A673 (cell line): ENCODE measurements at regions not wholly inside any gene's neighbourhood (a gene's known extent, or its start where the extent isn't known, plus 50 kb on each side); places are given as distances from the start of the nearest gene placed in this dataset.

Source experiments
- CTCF ChIP-seq: fragments of 300-800, 200-600 bp; sonication (generic); conservative IDR thresholded peaks from 2 replicates; pipeline ENCODE4 v1.5.1; 2017; ENCODE audit warnings: low read depth, mild to moderate bottlenecking, antibody characterized with exemption, low read length, moderate library complexity, mixed read lengths
- EZH2 ChIP-seq: fragments of 200-600 bp; sonication (generic); IDR thresholded peaks from 2 replicates; pipeline ENCODE4 v1.6.1; 2017; ENCODE audit warnings: borderline replicate concordance, low read depth, mild to moderate bottlenecking, mixed read lengths, antibody characterized with exemption, low read length; ENCODE audit not compliant: poor library complexity, severe bottlenecking

DNA sequence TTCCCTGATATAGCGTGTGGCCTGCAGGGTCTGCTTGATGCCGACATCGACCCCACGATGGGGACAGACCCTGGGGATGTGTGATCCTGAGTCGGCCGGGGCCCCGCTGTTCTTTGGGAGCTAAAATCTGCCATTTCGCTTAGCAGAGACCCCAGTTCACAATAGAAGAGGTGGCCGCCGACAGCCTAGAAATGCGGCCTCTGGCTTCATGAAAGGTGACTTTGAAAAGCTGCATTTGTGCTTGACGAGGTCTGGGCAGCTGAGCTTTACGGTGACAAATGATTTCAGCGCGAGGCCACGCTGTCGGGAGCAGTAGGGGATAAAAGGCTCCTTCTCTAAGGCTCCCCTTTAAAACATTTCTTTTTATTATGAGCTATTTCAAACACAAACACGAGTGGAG, 71.7 kb downstream of the RPS6KA4 start:
- TF ChIP-seq CTCF (no peak), EZH2 (no peak)
